ENCODE measurements at regions not wholly inside any gene's neighbourhood (a gene's known extent, or its start where the extent isn't known, plus 50 kb on each side); places are given as distances from the start of the nearest gene placed in this dataset.

DNA sequence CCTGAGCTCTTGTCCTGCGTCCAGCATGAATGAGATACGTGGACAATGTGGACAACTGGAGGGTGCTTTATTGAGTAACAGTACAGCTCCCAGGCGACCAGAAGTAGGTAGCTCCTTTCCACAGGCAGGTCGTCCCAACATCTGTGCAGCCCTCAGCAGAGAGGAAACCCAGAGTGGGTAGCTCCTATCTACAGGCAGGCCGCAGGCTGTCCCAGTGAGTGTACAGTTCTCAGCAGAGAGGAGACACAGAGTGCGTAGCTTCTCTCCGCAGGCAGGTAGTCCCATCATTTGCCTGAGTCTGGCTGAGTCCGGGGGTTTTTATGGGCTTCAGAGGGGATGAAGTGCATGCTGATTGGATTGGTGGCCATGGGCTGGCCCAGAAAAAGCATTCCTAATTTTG, 373.3 kb downstream of the CHSY3 start:
- TF ChIP-seq SUZ12 (IDR thresholded peaks at IDR 0.05; ENCODE audit: low read length) (no peak), TCF12 (IDR thresholded peaks at IDR 0.05; ENCODE audit: low read depth, low read length) (no peak), CTCF (IDR thresholded peaks at IDR 0.05; ENCODE audit: control extremely low read depth in 1 of 3, insufficient read depth in 1 of 3, low read depth in 1 of 3, low read length in 3 of 3) (no peak), SIRT6 (IDR thresholded peaks at IDR 0.05; ENCODE audit: low read length) (no peak), RFX5 (IDR thresholded peaks at IDR 0.05; ENCODE audit: borderline replicate concordance, low read depth, low read length) (no peak), JUND (IDR thresholded peaks at IDR 0.05; ENCODE audit: low read length) (no peak), POLR2A (IDR thresholded peaks at IDR 0.05; ENCODE audit: control extremely low read depth in 1 of 2, low read depth in 2 of 2, low read length in 2 of 2) (no peak), NRF1 (IDR thresholded peaks at IDR 0.05; ENCODE audit: low read depth, low read length) (no peak), POLR2AphosphoS5 (IDR thresholded peaks at IDR 0.05; ENCODE audit: low read depth, low read length) (no peak)

Data from H1 (cell line).